ENCODE measurements at regions not wholly inside any gene's neighbourhood (a gene's known extent, or its start where the extent isn't known, plus 50 kb on each side); places are given as distances from the start of the nearest gene placed in this dataset.

DNA sequence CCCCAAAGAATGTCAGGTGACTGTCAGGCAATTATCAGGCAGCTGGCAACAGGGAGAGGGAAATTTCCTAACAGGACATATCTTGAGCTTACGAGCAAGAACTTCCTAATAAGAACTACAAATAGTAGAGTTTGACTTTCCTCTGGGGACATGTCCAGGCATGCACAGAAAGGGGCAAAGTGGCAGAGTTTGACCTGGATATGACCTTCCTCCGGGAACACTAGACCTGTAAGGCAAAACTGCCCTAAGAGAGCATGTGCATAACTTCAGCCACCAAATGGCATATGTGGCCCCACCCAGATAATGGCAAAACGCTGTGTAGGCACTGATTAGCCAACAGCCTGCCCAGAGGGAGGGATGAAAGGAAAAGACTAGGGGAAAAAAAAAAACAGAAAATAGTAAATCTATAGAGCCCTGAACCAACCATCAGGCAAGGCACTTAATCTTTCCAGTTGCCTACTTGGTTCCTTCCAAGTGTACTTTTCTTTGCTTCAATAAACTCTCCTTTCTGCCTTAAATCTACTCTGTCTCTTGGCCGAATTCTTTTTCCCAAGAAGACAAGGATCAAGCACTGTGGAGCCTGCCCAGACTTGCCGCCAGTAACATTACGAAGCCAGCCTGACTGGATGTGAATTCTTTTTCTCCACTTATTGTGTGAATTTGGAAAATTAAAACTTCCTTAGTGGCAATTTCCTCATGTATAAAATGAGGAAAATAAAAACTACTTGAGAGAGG, 164.1 kb downstream of the SPTSSA start:
- TF ChIP-seq, protein P1, sequence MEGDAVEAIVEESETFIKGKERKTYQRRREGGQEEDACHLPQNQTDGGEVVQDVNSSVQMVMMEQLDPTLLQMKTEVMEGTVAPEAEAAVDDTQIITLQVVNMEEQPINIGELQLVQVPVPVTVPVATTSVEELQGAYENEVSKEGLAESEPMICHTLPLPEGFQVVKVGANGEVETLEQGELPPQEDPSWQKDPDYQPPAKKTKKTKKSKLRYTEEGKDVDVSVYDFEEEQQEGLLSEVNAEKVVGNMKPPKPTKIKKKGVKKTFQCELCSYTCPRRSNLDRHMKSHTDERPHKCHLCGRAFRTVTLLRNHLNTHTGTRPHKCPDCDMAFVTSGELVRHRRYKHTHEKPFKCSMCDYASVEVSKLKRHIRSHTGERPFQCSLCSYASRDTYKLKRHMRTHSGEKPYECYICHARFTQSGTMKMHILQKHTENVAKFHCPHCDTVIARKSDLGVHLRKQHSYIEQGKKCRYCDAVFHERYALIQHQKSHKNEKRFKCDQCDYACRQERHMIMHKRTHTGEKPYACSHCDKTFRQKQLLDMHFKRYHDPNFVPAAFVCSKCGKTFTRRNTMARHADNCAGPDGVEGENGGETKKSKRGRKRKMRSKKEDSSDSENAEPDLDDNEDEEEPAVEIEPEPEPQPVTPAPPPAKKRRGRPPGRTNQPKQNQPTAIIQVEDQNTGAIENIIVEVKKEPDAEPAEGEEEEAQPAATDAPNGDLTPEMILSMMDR (IDR thresholded peaks at IDR 0.05; ENCODE audit: poor library complexity, severe bottlenecking) = no peak
- TF ChIP-seq EZH2 (IDR thresholded peaks at IDR 0.05; ENCODE audit: borderline replicate concordance, insufficient read depth, low read length, poor library complexity, severe bottlenecking) (no peak), POLR2AphosphoS5 (IDR thresholded peaks at IDR 0.05) (no peak), MXI1 (conservative IDR thresholded peaks at IDR 0.05; ENCODE audit: poor library complexity, severe bottlenecking) (no peak), REST (IDR thresholded peaks at IDR 0.05; ENCODE audit: borderline replicate concordance) (no peak), EP300 (conservative IDR thresholded peaks at IDR 0.05; ENCODE audit: poor library complexity, severe bottlenecking) (no peak), RAD21 (conservative IDR thresholded peaks at IDR 0.05) (no peak), SMC3 (conservative IDR thresholded peaks at IDR 0.05; ENCODE audit: poor library complexity) (no peak)
